C4-2B (cell line): ENCODE measurements at regions not wholly inside any gene's neighbourhood (a gene's known extent, or its start where the extent isn't known, plus 50 kb on each side); places are given as distances from the start of the nearest gene placed in this dataset.

Source experiments
- ZFX ChIP-seq: fragments of 450-650 bp; IDR thresholded peaks from 2 replicates; pipeline ENCODE4 v1.6.1; 2017
- TF ChIP-seq, protein P1 (sequence below): fragments of 450-650 bp; conservative IDR thresholded peaks from 2 replicates; pipeline ENCODE4 v1.5.1; 2017; ENCODE audit warnings: mild to moderate bottlenecking

DNA sequence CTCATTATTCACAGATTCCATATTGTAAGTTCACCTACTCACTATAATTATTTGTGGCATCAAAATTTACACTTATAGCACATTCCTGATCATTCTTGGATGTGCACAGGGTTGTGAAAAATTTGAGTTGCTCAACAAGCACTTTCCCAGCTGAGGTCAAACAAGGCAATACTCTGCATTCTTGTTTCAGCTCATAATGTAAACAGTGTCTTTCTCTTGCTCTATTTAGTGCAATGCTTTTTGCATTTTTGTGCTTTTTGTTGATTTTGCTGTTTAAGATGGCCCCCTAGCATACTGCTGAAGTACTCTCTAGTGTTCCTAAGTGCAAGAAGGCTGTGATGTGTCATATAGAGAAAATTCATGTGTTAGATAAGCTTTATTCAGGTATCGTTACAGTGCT is 66.7 kb upstream of the TNIK start:
- TF ChIP-seq, protein P1, sequence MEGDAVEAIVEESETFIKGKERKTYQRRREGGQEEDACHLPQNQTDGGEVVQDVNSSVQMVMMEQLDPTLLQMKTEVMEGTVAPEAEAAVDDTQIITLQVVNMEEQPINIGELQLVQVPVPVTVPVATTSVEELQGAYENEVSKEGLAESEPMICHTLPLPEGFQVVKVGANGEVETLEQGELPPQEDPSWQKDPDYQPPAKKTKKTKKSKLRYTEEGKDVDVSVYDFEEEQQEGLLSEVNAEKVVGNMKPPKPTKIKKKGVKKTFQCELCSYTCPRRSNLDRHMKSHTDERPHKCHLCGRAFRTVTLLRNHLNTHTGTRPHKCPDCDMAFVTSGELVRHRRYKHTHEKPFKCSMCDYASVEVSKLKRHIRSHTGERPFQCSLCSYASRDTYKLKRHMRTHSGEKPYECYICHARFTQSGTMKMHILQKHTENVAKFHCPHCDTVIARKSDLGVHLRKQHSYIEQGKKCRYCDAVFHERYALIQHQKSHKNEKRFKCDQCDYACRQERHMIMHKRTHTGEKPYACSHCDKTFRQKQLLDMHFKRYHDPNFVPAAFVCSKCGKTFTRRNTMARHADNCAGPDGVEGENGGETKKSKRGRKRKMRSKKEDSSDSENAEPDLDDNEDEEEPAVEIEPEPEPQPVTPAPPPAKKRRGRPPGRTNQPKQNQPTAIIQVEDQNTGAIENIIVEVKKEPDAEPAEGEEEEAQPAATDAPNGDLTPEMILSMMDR, result no peak
- TF ChIP-seq ZFX, result no peak
